Upper lobe of right lung (tissue), 1 donor: ENCODE measurements at regions not wholly inside any gene's neighbourhood (a gene's known extent, or its start where the extent isn't known, plus 50 kb on each side); places are given as distances from the start of the nearest gene placed in this dataset.
"Not testable (repeated sequence)": the region's sequence is repeated elsewhere in the genome, so short reads cannot be mapped to it uniquely, and the experiment has no call there.

Source experiments
- ATAC-seq: fragments of 200-7000 bp; cut with Tn5 transposase; one replicate; pipeline ENCODE4 v1.9.1; 2020; ENCODE audit warnings: mild to moderate bottlenecking, moderate library complexity
- DNase-seq: peaks from one replicate; pipeline ENCODE4 v3.0.0-alpha.2; 2020
- H3K27ac ChIP-seq: fragments of 200-600 bp; one replicate; pipeline ENCODE4 v1.8.0; 2022
- H3K27me3 ChIP-seq: fragments of 200-600 bp; one replicate; pipeline ENCODE4 v1.8.0; 2022; ENCODE audit warnings: mild to moderate bottlenecking
- H3K36me3 ChIP-seq: fragments of 200-600 bp; one replicate; pipeline ENCODE4 v1.8.0; 2022
- H3K4me1 ChIP-seq: fragments of 200-600 bp; one replicate; pipeline ENCODE4 v1.8.0; 2022
- H3K4me3 ChIP-seq: fragments of 200-600 bp; one replicate; pipeline ENCODE4 v1.8.0; 2022; ENCODE audit warnings: mild to moderate bottlenecking
- H3K9me3 ChIP-seq: fragments of 200-600 bp; one replicate; pipeline ENCODE4 v1.8.0; 2022
- CTCF ChIP-seq: fragments of 200-600 bp; IDR thresholded peaks from one replicate; pipeline ENCODE4 v1.8.0; 2022; ENCODE audit warnings: antibody characterized with exemption
- intact Hi-C: fragments of 100-400 bp; cut with DNase I; formaldehyde crosslinking; loops from one replicate; pipeline ENCODE4 v1.11.0; 2022
- donor health status: DM: no; HTN: yes; CAD: no; lungs with severe emphysema.

GRCh38 chr11:34727228-34727737 lies 106.4 kb downstream of the EHF start:
- Histone ChIP-seq H3K36me3 (no peaks in the 10 kb centered on the region), H3K4me3 (no peak overlapping the region), H3K9me3 (no peaks in the 10 kb centered on the region), H3K27ac (no peak overlapping the region), H3K4me1 (no peaks in the 10 kb centered on the region), H3K27me3 (no peaks in the 10 kb centered on the region)
- intact Hi-C loops, result no loop called here
- no peak for TF ChIP-seq CTCF
- ATAC-seq, result no peak
- DNase-seq, result no peak

GRCh38 chr11:34724973-34725372 lies 104.1 kb downstream of the EHF start:
- H3K9me3 ChIP-seq, result no peaks in the 10 kb centered on the region
- H3K4me3 ChIP-seq, result no peak overlapping the region
- H3K27me3 ChIP-seq, result no peaks in the 10 kb centered on the region
- H3K27ac ChIP-seq, result no peak overlapping the region
- H3K36me3 ChIP-seq, result no peaks in the 10 kb centered on the region
- DNase-seq (no peak), ATAC-seq (no peak)
- intact Hi-C loops, result no loop called here
- H3K4me1 ChIP-seq, result no peaks in the 10 kb centered on the region
- TF ChIP-seq CTCF, result no peak

- TF ChIP-seq CTCF, result no peak
- no peak overlapping the region for H3K4me3 ChIP-seq
- no peaks in the 10 kb centered on the region for H3K4me1 ChIP-seq
- H3K9me3 ChIP-seq, result no peaks in the 10 kb centered on the region
- DNase-seq (no peak), ATAC-seq (no peak)
- no peak overlapping the region for H3K27ac ChIP-seq
- intact Hi-C loops, result no loop called here
- no peaks in the 10 kb centered on the region for H3K36me3 ChIP-seq
- no peaks in the 10 kb centered on the region for H3K27me3 ChIP-seq
Observed at GRCh38 chr11:34721646-34722045, 100.8 kb downstream of the EHF start.

GRCh38 chr11:34719303-34719848 lies 98.5 kb downstream of the EHF start:
- ATAC-seq, result no peak
- H3K27ac ChIP-seq, result no peak overlapping the region

GRCh38 chr11:34713631-34714030 lies 92.7 kb downstream of the EHF start:
- H3K4me1 ChIP-seq, H3K4me3 ChIP-seq, H3K9me3 ChIP-seq, ATAC-seq, H3K27ac ChIP-seq, intact Hi-C loops, DNase-seq, H3K36me3 ChIP-seq, H3K27me3 ChIP-seq: not testable (repeated sequence)

More at GRCh38 chr11:34719303-34719848, 98.5 kb downstream of the EHF start:
- H3K9me3 ChIP-seq, result no peaks in the 10 kb centered on the region
- H3K4me1 ChIP-seq, result no peaks in the 10 kb centered on the region
- H3K4me3 ChIP-seq, result no peak overlapping the region
- no peak for DNase-seq
- no peaks in the 10 kb centered on the region for H3K27me3 ChIP-seq
- no peak for TF ChIP-seq CTCF
- intact Hi-C loops, result no loop called here
- H3K36me3 ChIP-seq, result no peaks in the 10 kb centered on the region
